ENCODE measurements at regions not wholly inside any gene's neighbourhood (a gene's known extent, or its start where the extent isn't known, plus 50 kb on each side); places are given as distances from the start of the nearest gene placed in this dataset.

DNA sequence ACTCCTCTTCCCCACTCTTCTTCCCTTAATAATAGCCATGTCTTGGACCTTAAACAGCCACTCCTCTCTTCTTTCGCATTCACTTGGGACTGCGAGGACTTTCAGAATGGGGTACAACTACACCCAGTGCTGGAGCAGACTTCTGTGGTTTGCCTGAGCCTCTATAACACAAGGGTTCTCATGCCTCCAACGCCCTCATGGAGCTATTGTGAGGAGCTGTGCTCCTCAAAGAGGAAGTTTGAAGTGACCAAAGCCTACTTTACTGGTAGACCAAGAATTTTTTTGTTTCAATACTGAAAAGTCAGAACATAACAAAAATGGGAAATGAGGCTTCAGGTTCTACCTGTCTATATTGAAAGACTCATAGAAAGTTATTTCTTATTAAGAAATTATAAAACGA lies 316.4 kb downstream of the PIK3R1 start:
- Histone ChIP-seq H3K4me3 (ENCODE audit: low read length) (no peak overlapping the region), H3K4me2 (ENCODE audit: low read length) (no peak overlapping the region), H3K36me3 (ENCODE audit: insufficient read depth, low read length) (no peaks in the 10 kb centered on the region), H3K27me3 (ENCODE audit: control insufficient read depth, insufficient read depth, low read length) (no peaks in the 10 kb centered on the region), H3K9ac (ENCODE audit: low read depth, low read length) (no peak overlapping the region), H3K9me3 (replicated peaks; ENCODE audit: low read length) (no peaks in the 10 kb centered on the region), H3K4me1 (ENCODE audit: control insufficient read depth, insufficient read depth, low read length) (peaks cover 46% of the 10 kb centered on the region)

DNA sequence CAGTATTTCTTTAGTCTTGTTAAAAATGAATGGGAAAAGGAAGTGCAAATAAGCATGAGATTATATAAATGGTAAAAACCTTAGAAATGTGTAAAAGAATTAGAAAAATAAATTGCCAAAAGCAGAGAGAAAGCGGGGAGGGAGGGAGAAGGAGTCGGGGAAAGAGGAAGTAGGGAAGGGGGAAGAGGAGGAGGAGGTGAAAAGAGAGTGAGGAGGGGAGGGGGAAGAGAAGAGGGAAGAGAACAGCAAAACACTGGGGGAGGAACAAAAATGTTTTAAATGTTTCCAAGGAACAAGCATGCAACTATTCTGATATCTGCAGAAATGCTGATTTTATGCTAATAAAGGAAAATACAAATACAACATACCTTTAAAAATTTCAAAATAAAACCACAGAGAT lies 317.5 kb downstream of the PIK3R1 start:
- Histone ChIP-seq H3K36me3 (ENCODE audit: insufficient read depth, low read length) (no peaks in the 10 kb centered on the region), H3K4me1 (ENCODE audit: control insufficient read depth, insufficient read depth, low read length) (peaks cover 46% of the 10 kb centered on the region), H3K4me3 (ENCODE audit: low read length) (no peak overlapping the region), H3K9me3 (replicated peaks; ENCODE audit: low read length) (no peaks in the 10 kb centered on the region), H3K9ac (ENCODE audit: low read depth, low read length) (no peak overlapping the region), H3K4me2 (ENCODE audit: low read length) (no peak overlapping the region), H3K27me3 (ENCODE audit: control insufficient read depth, insufficient read depth, low read length) (no peaks in the 10 kb centered on the region)

DNA sequence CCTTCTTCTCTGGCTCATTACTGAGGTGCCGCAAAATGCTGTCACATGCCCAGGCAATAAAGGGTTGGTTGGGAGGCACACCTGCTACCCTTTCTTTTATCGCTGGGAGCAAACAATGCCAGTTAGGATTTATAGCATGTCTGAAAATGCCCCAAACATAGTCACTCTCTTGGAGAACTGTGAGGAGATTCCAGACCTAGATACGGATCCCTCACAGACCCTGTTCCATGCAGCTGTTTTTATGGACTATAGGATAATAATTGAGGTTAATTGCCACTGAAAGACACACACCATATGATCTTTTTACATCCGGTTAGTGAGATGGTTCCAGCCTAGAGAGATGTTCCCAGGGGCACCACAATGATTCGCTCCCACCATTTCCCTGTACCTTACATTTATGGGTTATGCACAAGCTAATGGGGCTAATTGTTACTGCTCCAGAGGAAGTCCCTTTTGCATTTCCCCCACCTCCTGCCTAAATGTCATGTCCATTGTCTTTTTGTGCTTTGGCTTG lies 318.1 kb downstream of the PIK3R1 start:
- Histone ChIP-seq H3K4me1 (ENCODE audit: control insufficient read depth, insufficient read depth, low read length) (peaks cover 44% of the 10 kb centered on the region), H3K9ac (ENCODE audit: low read depth, low read length) (peak overlapping the region; percentile 23), H3K9me3 (replicated peaks; ENCODE audit: low read length) (no peaks in the 10 kb centered on the region), H3K27me3 (ENCODE audit: control insufficient read depth, insufficient read depth, low read length) (no peaks in the 10 kb centered on the region), H3K4me2 (ENCODE audit: low read length) (peak overlapping the region; percentile 71), H3K36me3 (ENCODE audit: insufficient read depth, low read length) (no peaks in the 10 kb centered on the region), H3K4me3 (ENCODE audit: low read length) (no peak overlapping the region)

DNA sequence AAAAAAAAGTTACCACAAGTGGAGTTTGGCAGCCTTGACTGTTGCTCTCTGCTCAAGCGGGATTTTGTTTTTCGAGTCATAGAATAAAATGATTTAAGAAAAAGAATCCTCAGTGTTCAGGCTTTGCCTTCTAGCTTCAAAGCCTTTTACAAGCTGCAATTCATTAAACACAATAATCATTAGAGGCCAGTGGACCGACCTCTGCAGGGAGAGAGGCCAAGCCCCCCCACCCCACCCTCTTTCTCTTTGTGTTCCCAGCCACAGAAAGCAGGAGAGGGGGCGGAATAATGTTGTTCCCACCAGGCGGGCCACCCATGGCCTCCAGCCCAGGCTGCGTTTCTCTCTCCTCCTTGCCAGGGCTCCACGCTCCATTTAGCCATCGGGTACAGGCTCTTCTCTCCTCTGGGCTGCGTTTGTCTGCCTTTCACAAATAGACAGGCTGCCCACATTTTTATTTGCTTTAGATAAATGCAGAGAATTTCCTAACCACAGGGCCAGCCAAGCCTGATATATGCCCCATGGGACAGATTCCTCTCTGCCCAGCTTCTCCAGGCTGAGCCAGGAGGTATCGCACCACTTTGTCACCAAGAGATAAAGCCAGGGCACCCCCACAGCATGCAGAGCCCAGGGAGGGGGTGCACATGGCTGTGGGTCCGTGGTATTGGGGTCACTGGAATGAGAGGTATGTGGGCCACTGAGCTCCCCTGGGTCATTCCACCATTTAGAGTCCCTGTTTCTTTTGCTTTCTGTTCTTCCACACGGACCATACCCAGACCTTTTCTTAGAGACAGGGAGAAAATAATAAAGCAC lies 318.8 kb downstream of the PIK3R1 start:
- Histone ChIP-seq H3K4me2 (ENCODE audit: low read length) (peak overlapping the region; percentile 71), H3K4me3 (ENCODE audit: low read length) (peak overlapping the region; percentile 18), H3K36me3 (ENCODE audit: insufficient read depth, low read length) (no peaks in the 10 kb centered on the region), H3K27me3 (ENCODE audit: control insufficient read depth, insufficient read depth, low read length) (no peaks in the 10 kb centered on the region), H3K9ac (ENCODE audit: low read depth, low read length) (peak overlapping the region; percentile 23), H3K9me3 (replicated peaks; ENCODE audit: low read length) (no peaks in the 10 kb centered on the region), H3K4me1 (ENCODE audit: control insufficient read depth, insufficient read depth, low read length) (peaks cover 37% of the 10 kb centered on the region)

DNA sequence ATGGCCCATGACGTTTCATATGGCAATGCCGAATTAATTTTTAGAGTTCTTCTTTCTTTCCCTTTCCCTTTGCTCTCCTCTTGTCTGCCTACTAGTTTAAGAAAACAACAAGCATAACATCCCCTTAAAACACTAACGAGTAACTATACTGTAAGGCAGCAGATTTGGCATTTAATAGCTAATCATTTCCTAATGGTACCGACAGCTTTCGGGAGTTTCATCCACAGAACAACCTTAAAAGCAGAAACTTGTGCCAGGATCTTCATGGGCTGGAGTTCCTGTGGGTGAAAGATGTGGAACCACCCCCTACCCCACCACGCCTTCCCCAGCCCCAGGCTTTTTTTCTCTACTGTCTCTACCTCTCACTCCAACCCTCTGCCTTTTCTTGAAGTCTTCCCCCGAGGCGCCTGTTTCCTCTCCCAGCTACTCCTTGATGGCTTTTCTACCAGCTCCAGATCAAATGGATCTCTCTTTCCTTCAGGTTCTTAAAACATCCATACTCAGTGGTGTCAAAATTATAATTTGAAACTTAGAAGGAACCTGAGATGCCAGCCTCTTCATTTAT lies 319.5 kb downstream of the PIK3R1 start:
- Histone ChIP-seq H3K4me3 (ENCODE audit: low read length) (no peak overlapping the region), H3K27me3 (ENCODE audit: control insufficient read depth, insufficient read depth, low read length) (no peaks in the 10 kb centered on the region), H3K4me1 (ENCODE audit: control insufficient read depth, insufficient read depth, low read length) (peaks cover 30% of the 10 kb centered on the region), H3K4me2 (ENCODE audit: low read length) (peak overlapping the region; percentile 71), H3K9ac (ENCODE audit: low read depth, low read length) (peak overlapping the region; percentile 23), H3K36me3 (ENCODE audit: insufficient read depth, low read length) (no peaks in the 10 kb centered on the region), H3K9me3 (replicated peaks; ENCODE audit: low read length) (no peaks in the 10 kb centered on the region)

DNA sequence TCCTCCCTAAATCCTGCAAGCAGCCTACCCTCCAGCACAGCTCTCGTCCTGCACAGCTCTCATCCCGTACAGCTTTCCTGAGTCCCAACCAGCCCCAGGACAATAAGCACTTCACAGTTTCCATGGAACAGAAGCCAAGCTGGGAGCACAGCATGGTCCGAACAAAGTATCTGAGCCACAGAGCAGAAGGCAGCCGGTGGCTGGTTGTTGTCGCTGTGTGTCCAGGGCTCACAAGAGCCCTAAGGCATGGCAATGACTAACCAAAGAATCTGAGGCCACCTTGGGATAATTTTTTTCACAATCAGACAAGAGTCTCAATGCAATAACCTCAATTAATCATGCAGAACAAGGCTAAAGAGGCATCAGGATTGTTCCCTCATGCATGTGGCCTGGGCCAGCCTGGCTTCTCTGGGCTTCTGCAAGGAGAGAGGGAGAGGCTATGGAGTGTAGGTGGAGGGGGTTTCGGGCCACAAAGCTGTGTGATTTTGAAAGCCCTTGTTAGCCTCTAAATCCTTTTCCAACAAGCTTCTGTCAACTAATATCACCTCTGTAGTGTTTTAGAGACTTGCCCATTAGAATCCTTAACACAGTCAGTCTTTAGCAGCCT lies 323.4 kb downstream of the PIK3R1 start:
- Histone ChIP-seq H3K4me1 (ENCODE audit: control insufficient read depth, insufficient read depth, low read length) (peaks cover 41% of the 10 kb centered on the region), H3K4me3 (ENCODE audit: low read length) (no peak overlapping the region), H3K9ac (ENCODE audit: low read depth, low read length) (no peak overlapping the region), H3K9me3 (replicated peaks; ENCODE audit: low read length) (no peaks in the 10 kb centered on the region), H3K27me3 (ENCODE audit: control insufficient read depth, insufficient read depth, low read length) (no peaks in the 10 kb centered on the region), H3K36me3 (ENCODE audit: insufficient read depth, low read length) (no peaks in the 10 kb centered on the region), H3K4me2 (ENCODE audit: low read length) (no peak overlapping the region)

DNA sequence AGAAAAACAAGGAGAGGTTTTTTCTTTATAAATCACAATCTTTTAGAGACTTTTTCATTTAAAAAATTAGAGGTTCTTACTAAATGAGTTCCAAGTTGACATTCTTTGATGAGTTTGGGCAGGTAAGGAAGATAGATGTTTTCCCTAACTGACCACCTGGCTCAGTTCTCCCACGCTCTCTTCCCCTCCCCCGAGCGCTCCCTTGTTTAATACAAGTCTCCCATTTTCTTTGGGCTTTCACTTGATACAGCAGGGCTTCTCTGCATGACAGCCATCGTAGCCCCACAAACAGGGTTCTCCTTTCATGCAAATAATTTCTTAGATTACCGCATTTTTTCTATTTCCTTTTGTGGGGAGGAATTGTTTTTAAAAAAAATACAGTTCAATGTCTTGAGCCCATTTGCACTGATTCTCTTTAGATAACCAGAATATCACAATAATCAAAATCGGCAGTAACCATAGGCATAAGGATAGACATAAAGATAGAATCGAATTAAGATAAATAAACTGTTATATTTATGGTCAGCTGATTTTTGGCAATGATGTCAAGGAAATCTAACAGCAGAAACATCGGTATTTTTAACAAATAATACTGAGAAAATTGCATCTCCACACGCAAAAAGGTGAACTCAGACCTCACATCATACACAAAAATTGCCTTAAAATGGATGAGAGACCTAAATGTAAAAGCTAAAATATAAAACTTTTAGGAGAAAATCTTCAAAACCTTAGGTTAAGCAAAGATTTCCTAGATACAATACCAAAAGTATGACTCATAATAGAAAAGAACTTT lies 325.4 kb downstream of the PIK3R1 start:
- no peaks in the 10 kb centered on the region for H3K9me3 ChIP-seq (replicated peaks; ENCODE audit: low read length)
- H3K4me3 ChIP-seq (ENCODE audit: low read length): no peak overlapping the region
- peaks cover 43% of the 10 kb centered on the region for H3K4me1 ChIP-seq (ENCODE audit: control insufficient read depth, insufficient read depth, low read length)
- no peak overlapping the region for H3K9ac ChIP-seq (ENCODE audit: low read depth, low read length)
- H3K4me2 ChIP-seq (ENCODE audit: low read length): peak overlapping the region; percentile 30
- H3K27me3 ChIP-seq (ENCODE audit: control insufficient read depth, insufficient read depth, low read length): no peaks in the 10 kb centered on the region
- H3K36me3 ChIP-seq (ENCODE audit: insufficient read depth, low read length): no peaks in the 10 kb centered on the region

DNA sequence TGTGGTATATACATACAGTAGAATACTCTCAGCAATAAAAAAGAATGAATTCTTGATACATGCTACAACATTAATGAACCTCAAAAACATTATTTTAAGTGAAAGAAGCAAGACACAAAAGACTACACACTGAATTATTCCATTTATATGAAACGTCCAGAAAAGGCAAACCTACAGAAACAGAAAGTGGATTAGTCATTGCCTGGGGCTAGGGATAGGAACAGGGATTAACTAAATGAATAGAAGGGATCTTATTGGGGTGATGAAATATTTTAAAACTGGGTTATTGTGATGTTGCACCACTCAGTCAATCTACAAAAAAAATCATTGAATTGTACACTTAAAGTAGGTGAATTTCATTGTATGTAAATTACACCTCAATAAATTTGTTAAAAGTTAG lies 326.7 kb downstream of the PIK3R1 start:
- Histone ChIP-seq H3K9me3 (replicated peaks; ENCODE audit: low read length) (no peaks in the 10 kb centered on the region), H3K27me3 (ENCODE audit: control insufficient read depth, insufficient read depth, low read length) (no peaks in the 10 kb centered on the region), H3K4me2 (ENCODE audit: low read length) (no peak overlapping the region), H3K9ac (ENCODE audit: low read depth, low read length) (no peak overlapping the region), H3K4me1 (ENCODE audit: control insufficient read depth, insufficient read depth, low read length) (peaks cover 43% of the 10 kb centered on the region), H3K36me3 (ENCODE audit: insufficient read depth, low read length) (no peaks in the 10 kb centered on the region), H3K4me3 (ENCODE audit: low read length) (no peak overlapping the region)

DNA sequence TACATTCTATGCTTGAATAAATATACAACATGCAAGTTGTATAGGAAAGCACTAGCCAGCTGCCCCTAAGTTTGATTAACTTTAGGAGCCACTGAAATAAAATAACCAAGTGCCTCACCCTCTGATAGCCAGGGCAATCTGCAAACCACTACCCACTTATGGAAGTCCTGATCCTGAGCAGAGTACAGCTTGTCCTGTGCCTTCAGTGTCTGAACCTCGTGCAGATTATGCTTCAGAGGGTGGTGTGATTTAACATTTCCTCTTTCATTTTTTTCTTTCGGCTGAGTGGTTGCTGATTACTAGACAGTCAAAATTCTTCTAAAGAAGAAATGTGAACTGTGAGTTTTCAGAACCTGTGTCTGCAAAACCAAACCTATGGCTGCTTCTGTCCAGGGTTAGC lies 327.7 kb downstream of the PIK3R1 start:
- Histone ChIP-seq H3K4me3 (ENCODE audit: low read length) (no peak overlapping the region), H3K36me3 (ENCODE audit: insufficient read depth, low read length) (no peaks in the 10 kb centered on the region), H3K9ac (ENCODE audit: low read depth, low read length) (no peak overlapping the region), H3K4me2 (ENCODE audit: low read length) (no peak overlapping the region), H3K9me3 (replicated peaks; ENCODE audit: low read length) (no peaks in the 10 kb centered on the region), H3K4me1 (ENCODE audit: control insufficient read depth, insufficient read depth, low read length) (peaks cover 49% of the 10 kb centered on the region), H3K27me3 (ENCODE audit: control insufficient read depth, insufficient read depth, low read length) (no peaks in the 10 kb centered on the region)

DNA sequence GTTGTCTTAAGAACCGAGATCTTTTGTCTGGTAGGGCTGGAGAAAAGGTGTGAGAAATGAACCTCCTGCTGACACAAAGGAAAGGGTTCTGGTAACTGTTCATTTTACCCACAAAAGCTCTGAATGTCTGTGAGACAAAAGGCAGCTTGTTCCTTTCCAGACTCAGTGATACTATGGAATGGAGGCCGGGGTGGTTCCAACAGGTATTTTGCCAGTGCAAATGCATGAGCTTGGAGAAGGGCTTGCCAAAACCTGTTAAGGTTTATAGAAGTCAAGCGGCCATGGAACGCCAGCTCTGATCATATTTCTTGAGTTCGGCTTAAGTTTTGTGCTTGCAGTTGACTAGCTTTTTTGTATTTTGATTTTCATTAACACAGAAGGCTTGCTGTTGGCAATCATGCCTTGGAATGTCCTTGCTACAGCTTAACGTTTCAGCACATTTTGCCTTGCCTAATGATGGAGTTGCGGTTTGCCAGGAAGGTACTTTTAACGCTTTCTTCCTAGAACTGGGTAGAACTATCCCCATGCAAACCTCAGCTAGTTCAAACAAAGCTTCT lies 328.6 kb downstream of the PIK3R1 start:
- no peak overlapping the region for H3K4me2 ChIP-seq (ENCODE audit: low read length)
- H3K4me3 ChIP-seq (ENCODE audit: low read length): no peak overlapping the region
- H3K9me3 ChIP-seq (replicated peaks; ENCODE audit: low read length): no peaks in the 10 kb centered on the region
- peaks cover 58% of the 10 kb centered on the region for H3K4me1 ChIP-seq (ENCODE audit: control insufficient read depth, insufficient read depth, low read length)
- no peaks in the 10 kb centered on the region for H3K27me3 ChIP-seq (ENCODE audit: control insufficient read depth, insufficient read depth, low read length)
- H3K36me3 ChIP-seq (ENCODE audit: insufficient read depth, low read length): no peaks in the 10 kb centered on the region
- H3K9ac ChIP-seq (ENCODE audit: low read depth, low read length): no peak overlapping the region

Measured in skeletal muscle satellite cell (primary cell).